SK-N-SH treated with all-trans-retinoic acid at 6 μM for 48 hours (cell line): ENCODE measurements at regions not wholly inside any gene's neighbourhood (a gene's known extent, or its start where the extent isn't known, plus 50 kb on each side); places are given as distances from the start of the nearest gene placed in this dataset.

Experiments
- ARNTL ChIP-seq: fragments of 450-650 bp; formaldehyde crosslinking; IDR thresholded peaks from 2 replicates; pipeline ENCODE4 v1.5.0; 2020; ENCODE audit warnings: low read depth, mild to moderate bottlenecking, moderate library complexity, borderline replicate concordance
- CSDC2 ChIP-seq: fragments of 250-450 bp; sonication (Bioruptor Pico); IDR thresholded peaks from 2 replicates; pipeline ENCODE4 v1.5.0; 2020; ENCODE audit warnings: mild to moderate bottlenecking, moderate library complexity
- PPARA ChIP-seq: fragments of 250-450 bp; sonication (Bioruptor Pico); IDR thresholded peaks from 2 replicates; pipeline ENCODE4 v1.5.0; 2020; ENCODE audit warnings: mild to moderate bottlenecking, borderline replicate concordance
- SNAI2 ChIP-seq: fragments of 250-450 bp; sonication (Bioruptor Pico); IDR thresholded peaks from 2 replicates; pipeline ENCODE4 v1.5.0; 2020; ENCODE audit warnings: mild to moderate bottlenecking, moderate library complexity
- TCF4 ChIP-seq: fragments of 250-450 bp; sonication (Bioruptor Pico); IDR thresholded peaks from 2 replicates; pipeline ENCODE4 v1.8.0; 2021; ENCODE audit warnings: mild to moderate bottlenecking, moderate library complexity, borderline replicate concordance
- TOX ChIP-seq: fragments of 250-450 bp; sonication (Bioruptor Pico); IDR thresholded peaks from 2 replicates; pipeline ENCODE4 v1.8.0; 2021; ENCODE audit warnings: mild to moderate bottlenecking, moderate library complexity, borderline replicate concordance
- ZFP30 ChIP-seq: fragments of 450-650 bp; formaldehyde crosslinking; IDR thresholded peaks from 2 replicates; pipeline ENCODE4 v1.5.0; 2022; ENCODE audit warnings: mild to moderate bottlenecking, moderate library complexity
- ZNF8 ChIP-seq: fragments of 450-650 bp; formaldehyde crosslinking; IDR thresholded peaks from 2 replicates; pipeline ENCODE4 v1.5.0; 2020; ENCODE audit warnings: mild to moderate bottlenecking, moderate library complexity
- TF ChIP-seq, protein P1 (sequence below): fragments of 250-450 bp; sonication (Bioruptor Pico); IDR thresholded peaks from 2 replicates; pipeline ENCODE4 v1.8.0; 2020; ENCODE audit warnings: mild to moderate bottlenecking, moderate library complexity, borderline replicate concordance
- TF ChIP-seq, protein P2 (sequence below): fragments of 250-450 bp; sonication (Bioruptor Pico); IDR thresholded peaks from 2 replicates; pipeline ENCODE4 v1.5.1; 2020; ENCODE audit warnings: low read depth, mild to moderate bottlenecking, moderate library complexity

DNA sequence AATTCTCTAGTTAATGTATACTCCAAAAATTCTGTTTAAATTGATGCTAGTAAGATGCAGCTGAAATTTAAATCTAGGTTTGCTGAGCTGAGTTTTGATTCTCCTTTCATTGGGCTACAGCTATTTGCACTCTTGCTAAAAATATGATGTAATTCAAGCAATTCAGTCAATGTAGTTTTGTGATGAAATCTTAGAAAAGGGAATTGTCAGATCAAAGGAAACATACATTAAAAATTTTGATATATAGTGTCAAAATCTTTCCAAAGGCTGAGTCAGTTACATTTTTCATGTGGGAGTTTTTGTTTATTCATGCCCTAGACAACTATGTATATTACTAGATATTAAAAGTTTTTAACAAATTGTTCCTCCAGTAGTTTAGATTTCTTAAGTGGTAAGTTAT lies 334.9 kb upstream of the DAB2 start:
- no peak for TF ChIP-seq PPARA (CRISPR knock-in tag)
- TF ChIP-seq, protein P1, sequence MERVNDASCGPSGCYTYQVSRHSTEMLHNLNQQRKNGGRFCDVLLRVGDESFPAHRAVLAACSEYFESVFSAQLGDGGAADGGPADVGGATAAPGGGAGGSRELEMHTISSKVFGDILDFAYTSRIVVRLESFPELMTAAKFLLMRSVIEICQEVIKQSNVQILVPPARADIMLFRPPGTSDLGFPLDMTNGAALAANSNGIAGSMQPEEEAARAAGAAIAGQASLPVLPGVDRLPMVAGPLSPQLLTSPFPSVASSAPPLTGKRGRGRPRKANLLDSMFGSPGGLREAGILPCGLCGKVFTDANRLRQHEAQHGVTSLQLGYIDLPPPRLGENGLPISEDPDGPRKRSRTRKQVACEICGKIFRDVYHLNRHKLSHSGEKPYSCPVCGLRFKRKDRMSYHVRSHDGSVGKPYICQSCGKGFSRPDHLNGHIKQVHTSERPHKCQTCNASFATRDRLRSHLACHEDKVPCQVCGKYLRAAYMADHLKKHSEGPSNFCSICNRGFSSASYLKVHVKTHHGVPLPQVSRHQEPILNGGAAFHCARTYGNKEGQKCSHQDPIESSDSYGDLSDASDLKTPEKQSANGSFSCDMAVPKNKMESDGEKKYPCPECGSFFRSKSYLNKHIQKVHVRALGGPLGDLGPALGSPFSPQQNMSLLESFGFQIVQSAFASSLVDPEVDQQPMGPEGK (CRISPR knock-in tag), result no peak
- TF ChIP-seq, protein P2, sequence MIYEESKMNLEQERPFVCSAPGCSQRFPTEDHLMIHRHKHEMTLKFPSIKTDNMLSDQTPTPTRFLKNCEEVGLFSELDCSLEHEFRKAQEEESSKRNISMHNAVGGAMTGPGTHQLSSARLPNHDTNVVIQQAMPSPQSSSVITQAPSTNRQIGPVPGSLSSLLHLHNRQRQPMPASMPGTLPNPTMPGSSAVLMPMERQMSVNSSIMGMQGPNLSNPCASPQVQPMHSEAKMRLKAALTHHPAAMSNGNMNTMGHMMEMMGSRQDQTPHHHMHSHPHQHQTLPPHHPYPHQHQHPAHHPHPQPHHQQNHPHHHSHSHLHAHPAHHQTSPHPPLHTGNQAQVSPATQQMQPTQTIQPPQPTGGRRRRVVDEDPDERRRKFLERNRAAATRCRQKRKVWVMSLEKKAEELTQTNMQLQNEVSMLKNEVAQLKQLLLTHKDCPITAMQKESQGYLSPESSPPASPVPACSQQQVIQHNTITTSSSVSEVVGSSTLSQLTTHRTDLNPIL, result no peak
- TF ChIP-seq ARNTL (CRISPR knock-in tag), result no peak
- no peak for TF ChIP-seq CSDC2 (CRISPR knock-in tag)
- TF ChIP-seq TOX (CRISPR knock-in tag), result no peak
- no peak for TF ChIP-seq ZFP30 (CRISPR knock-in tag)
- no peak for TF ChIP-seq SNAI2 (CRISPR knock-in tag)
- no peak for TF ChIP-seq TCF4 (CRISPR knock-in tag)
- no peak for TF ChIP-seq ZNF8
